AG04450 (cell line): ENCODE measurements at regions not wholly inside any gene's neighbourhood (a gene's known extent, or its start where the extent isn't known, plus 50 kb on each side); places are given as distances from the start of the nearest gene placed in this dataset.

ENCODE experiments used
- CTCF ChIA-PET: fragments of 300-600, 350-600 bp; formaldehyde crosslinking; extraction: SDS; loops from one replicate; lab custom pipeline; 2022; ENCODE audit warnings: antibody characterized with exemption, inconsistent platforms; lab: Charles Lee
- POLR2A ChIA-PET: fragments of 350-600 bp; formaldehyde crosslinking; extraction: SDS; loops from one replicate; lab custom pipeline; 2021; ENCODE audit warnings: antibody characterized with exemption, inconsistent platforms; lab: Yijun Ruan, JAX
- DNase-seq: peaks from one replicate; pipeline ENCODE4 v3.0.0-alpha.2; 2011; ENCODE audit warnings: low read depth, low spot score
- H3K27ac ChIP-seq: one replicate; pipeline ENCODE4 v1.5.1; 2012; ENCODE audit warnings: low read depth, low read length, control low read depth
- H3K27me3 ChIP-seq: one replicate; pipeline ENCODE4 v1.6.0; 2012; ENCODE audit warnings: low read length; ENCODE audit not compliant: control insufficient read depth, insufficient read depth
- H3K4me3 ChIP-seq: 2 replicates; pipeline ENCODE4 v1.5.1; 2011; ENCODE audit warnings: mild to moderate bottlenecking, low read depth, low read length, control low read depth
- H3K9me3 ChIP-seq: 2 replicates; pipeline ENCODE4 v1.5.1; 2012; ENCODE audit warnings: low read length; ENCODE audit not compliant: control insufficient read depth, insufficient read depth
- TF ChIP-seq, protein P1 (sequence below): IDR thresholded peaks from 2 replicates; pipeline ENCODE4 v1.5.1; 2011; ENCODE audit warnings: low read depth, low read length, control low read depth, inconsistent platforms

DNA sequence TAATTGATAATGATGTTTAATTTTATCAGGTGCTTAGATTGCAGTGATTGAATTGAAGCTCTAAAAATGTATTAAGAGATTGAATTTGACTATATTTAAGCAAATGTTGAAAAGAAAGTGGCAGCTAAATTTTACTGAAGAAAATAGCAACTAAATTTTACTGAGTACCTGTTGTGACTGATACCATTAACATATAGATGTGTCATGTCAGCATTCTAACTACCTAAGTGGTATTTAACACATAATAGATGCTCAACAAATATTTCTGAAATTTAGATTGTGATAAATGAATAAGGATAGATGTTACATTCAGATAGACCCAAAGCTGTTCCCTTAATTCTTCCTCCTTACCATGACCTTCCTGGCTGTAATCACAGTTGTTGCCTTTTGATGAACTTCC lies 350.9 kb upstream of the VWC2 start:
- CTCF ChIA-PET = no interaction called here
- Histone ChIP-seq H3K27me3 (no peaks in the 10 kb centered on the region), H3K27ac (no peak overlapping the region), H3K4me3 (no peak overlapping the region), H3K9me3 (peaks cover 3% of the 10 kb centered on the region; the same call in 1 of the 2 replicates)
- POLR2A ChIA-PET = no interaction called here
- TF ChIP-seq, protein P1, sequence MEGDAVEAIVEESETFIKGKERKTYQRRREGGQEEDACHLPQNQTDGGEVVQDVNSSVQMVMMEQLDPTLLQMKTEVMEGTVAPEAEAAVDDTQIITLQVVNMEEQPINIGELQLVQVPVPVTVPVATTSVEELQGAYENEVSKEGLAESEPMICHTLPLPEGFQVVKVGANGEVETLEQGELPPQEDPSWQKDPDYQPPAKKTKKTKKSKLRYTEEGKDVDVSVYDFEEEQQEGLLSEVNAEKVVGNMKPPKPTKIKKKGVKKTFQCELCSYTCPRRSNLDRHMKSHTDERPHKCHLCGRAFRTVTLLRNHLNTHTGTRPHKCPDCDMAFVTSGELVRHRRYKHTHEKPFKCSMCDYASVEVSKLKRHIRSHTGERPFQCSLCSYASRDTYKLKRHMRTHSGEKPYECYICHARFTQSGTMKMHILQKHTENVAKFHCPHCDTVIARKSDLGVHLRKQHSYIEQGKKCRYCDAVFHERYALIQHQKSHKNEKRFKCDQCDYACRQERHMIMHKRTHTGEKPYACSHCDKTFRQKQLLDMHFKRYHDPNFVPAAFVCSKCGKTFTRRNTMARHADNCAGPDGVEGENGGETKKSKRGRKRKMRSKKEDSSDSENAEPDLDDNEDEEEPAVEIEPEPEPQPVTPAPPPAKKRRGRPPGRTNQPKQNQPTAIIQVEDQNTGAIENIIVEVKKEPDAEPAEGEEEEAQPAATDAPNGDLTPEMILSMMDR = no peak
- no peak for DNase-seq

DNA sequence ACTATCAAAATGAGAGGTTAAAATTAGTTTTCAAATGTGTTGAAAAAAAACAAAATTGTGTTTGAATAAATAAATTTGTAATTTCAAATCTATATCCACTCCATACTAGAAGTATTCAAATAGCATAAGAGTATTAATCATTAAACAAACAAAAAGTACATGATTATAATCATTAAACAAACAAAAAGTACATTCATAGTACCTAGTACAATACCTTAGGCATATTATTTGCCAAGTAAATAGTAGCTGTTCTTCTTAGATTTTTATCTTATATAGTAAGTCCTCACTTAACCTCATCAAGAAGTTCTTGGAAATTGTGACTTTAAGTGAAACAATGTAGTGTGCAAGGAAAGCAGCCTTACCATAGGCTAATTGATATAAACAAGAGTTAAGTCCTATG lies 349.3 kb upstream of the VWC2 start:
- TF ChIP-seq, protein P1 = no peak
- H3K9me3 ChIP-seq = peaks cover 3% of the 10 kb centered on the region; the same call in 1 of the 2 replicates
- POLR2A ChIA-PET = no interaction called here
- no peak for DNase-seq
- H3K27ac ChIP-seq = no peak overlapping the region
- H3K4me3 ChIP-seq = no peak overlapping the region
- CTCF ChIA-PET = no interaction called here
- H3K27me3 ChIP-seq = no peaks in the 10 kb centered on the region

DNA sequence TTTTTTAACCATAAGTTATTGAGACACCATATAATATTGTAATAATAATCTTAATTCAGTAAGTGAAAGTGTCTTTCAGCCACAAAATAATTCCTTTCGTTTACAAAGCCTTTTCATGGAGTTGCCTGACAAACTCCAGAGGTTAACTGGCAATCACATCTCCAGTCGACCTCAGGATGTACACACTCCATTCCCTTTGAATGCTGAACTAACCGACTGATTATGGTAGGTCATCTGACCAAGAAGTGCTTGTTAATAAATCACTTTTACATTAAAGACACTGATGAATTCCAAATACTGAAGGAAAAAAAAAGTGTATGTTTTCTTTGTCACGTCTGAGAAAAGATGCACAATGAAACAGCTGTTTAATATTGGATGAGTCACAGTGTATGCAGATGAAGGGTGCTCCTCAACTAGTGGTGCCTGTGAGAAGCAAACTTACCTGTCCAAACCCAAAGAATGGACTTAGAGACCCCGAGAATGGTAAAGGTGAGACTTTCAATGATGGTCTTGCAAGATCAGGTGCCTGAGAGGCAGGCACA lies 348.1 kb upstream of the VWC2 start:
- TF ChIP-seq, protein P1 = no peak
- POLR2A ChIA-PET = no interaction called here

DNA sequence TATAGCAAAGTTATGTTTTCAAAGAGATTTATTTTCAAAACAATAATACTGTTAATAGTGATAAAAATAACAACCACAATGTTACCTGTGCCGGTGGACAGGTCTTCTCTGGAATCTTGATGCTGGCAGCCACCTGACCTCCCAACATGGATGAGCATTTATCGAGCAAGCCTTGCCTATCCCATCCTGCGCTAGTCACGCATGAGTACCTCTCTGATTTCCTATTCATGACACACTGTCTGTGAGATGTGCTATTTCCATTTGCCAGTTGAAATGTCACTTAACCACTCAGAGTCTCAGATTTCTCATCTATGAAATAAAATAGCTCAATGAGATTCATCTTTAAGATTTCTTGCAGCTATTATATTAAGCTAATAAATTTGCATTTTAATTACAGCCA lies 341.2 kb upstream of the VWC2 start:
- Histone ChIP-seq H3K27me3 (no peaks in the 10 kb centered on the region), H3K4me3 (no peak overlapping the region), H3K9me3 (peaks cover 3% of the 10 kb centered on the region; the same call in 1 of the 2 replicates), H3K27ac (no peak overlapping the region)
- no peak for DNase-seq
- CTCF ChIA-PET = no interaction called here
- TF ChIP-seq, protein P1 = no peak
- POLR2A ChIA-PET = no interaction called here

More for the DNA sequence above, 348.1 kb upstream of the VWC2 start:
- CTCF ChIA-PET = no interaction called here
- Histone ChIP-seq H3K27me3 (no peaks in the 10 kb centered on the region), H3K9me3 (peaks cover 6% of the 10 kb centered on the region), H3K4me3 (no peak overlapping the region), H3K27ac (no peak overlapping the region)
- no peak for DNase-seq

DNA sequence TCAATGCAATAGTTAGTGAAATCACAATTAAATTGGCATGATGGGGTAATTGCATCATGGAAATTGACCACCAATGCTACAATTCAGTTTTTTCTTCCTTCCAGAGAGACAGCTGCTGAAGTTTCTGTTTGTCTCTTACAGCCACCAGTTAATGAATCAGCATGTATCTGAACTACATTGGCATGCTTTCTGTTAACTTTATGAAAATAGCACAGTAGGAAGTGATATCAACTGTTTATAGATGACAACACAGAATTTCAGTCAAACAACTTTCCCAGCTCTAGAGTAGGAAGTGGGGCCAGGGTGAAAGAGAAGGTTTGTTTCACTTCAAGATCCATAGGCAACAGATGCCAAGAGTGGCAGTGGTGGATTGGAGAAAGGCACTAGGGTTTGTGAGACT lies 339.6 kb upstream of the VWC2 start:
- H3K27me3 ChIP-seq = no peaks in the 10 kb centered on the region
- H3K4me3 ChIP-seq = no peak overlapping the region
- no peak for DNase-seq
- no peak overlapping the region for H3K27ac ChIP-seq
- ChIA-PET CTCF (no interaction called here), POLR2A (no interaction called here)
- TF ChIP-seq, protein P1 = no peak
- H3K9me3 ChIP-seq = peaks cover 3% of the 10 kb centered on the region; the same call in 1 of the 2 replicates
